ENCODE measurements at regions not wholly inside any gene's neighbourhood (a gene's known extent, or its start where the extent isn't known, plus 50 kb on each side); places are given as distances from the start of the nearest gene placed in this dataset.

- Histone ChIP-seq H3K27ac (ENCODE audit: low read length) (no peak overlapping the region), H3K36me3 (ENCODE audit: control insufficient read depth, low read depth, low read length) (no peaks in the 10 kb centered on the region), H3K9ac (ENCODE audit: low read length) (no peak overlapping the region), H3K4me1 (ENCODE audit: control insufficient read depth, low read depth, low read length) (peaks cover 4% of the 10 kb centered on the region), H3K27me3 (ENCODE audit: control insufficient read depth, insufficient read depth, low read length) (no peaks in the 10 kb centered on the region), H3K9me3 (ENCODE audit: control insufficient read depth, low read depth, low read length) (no peaks in the 10 kb centered on the region), H3K4me3 (ENCODE audit: low read length) (no peak overlapping the region)
These were observed 436.7 kb upstream of the ZNF507 start for GRCh38 chr19:31908496-31909225.

- Histone ChIP-seq H3K4me1 (ENCODE audit: control insufficient read depth, low read depth, low read length) (no peaks in the 10 kb centered on the region), H3K27me3 (ENCODE audit: control insufficient read depth, insufficient read depth, low read length) (no peaks in the 10 kb centered on the region), H3K4me3 (ENCODE audit: low read length) (no peak overlapping the region), H3K9ac (ENCODE audit: low read length) (no peak overlapping the region), H3K36me3 (ENCODE audit: control insufficient read depth, low read depth, low read length) (no peaks in the 10 kb centered on the region), H3K9me3 (ENCODE audit: control insufficient read depth, low read depth, low read length) (no peaks in the 10 kb centered on the region), H3K27ac (ENCODE audit: low read length) (no peak overlapping the region)
These were observed 435.2 kb upstream of the ZNF507 start for GRCh38 chr19:31910224-31910623.

- Histone ChIP-seq H3K36me3 (ENCODE audit: control insufficient read depth, low read depth, low read length) (no peaks in the 10 kb centered on the region), H3K4me3 (ENCODE audit: low read length) (no peak overlapping the region), H3K27ac (ENCODE audit: low read length) (no peak overlapping the region), H3K9me3 (ENCODE audit: control insufficient read depth, low read depth, low read length) (no peaks in the 10 kb centered on the region), H3K27me3 (ENCODE audit: control insufficient read depth, insufficient read depth, low read length) (no peaks in the 10 kb centered on the region), H3K4me1 (ENCODE audit: control insufficient read depth, low read depth, low read length) (no peaks in the 10 kb centered on the region), H3K9ac (ENCODE audit: low read length) (no peak overlapping the region)
These were observed 433.8 kb upstream of the ZNF507 start for GRCh38 chr19:31911577-31911976.

- H3K36me3 ChIP-seq (ENCODE audit: control insufficient read depth, low read depth, low read length) = no peaks in the 10 kb centered on the region
- no peak overlapping the region for H3K9ac ChIP-seq (ENCODE audit: low read length)
- no peaks in the 10 kb centered on the region for H3K27me3 ChIP-seq (ENCODE audit: control insufficient read depth, insufficient read depth, low read length)
- no peaks in the 10 kb centered on the region for H3K9me3 ChIP-seq (ENCODE audit: control insufficient read depth, low read depth, low read length)
- no peak overlapping the region for H3K27ac ChIP-seq (ENCODE audit: low read length)
- no peaks in the 10 kb centered on the region for H3K4me1 ChIP-seq (ENCODE audit: control insufficient read depth, low read depth, low read length)
- H3K4me3 ChIP-seq (ENCODE audit: low read length) = no peak overlapping the region
These were observed 432.2 kb upstream of the ZNF507 start for GRCh38 chr19:31913103-31913661.

- Histone ChIP-seq H3K9ac (ENCODE audit: low read length) (no peak overlapping the region), H3K27me3 (ENCODE audit: control insufficient read depth, insufficient read depth, low read length) (no peaks in the 10 kb centered on the region), H3K4me3 (ENCODE audit: low read length) (no peak overlapping the region), H3K9me3 (ENCODE audit: control insufficient read depth, low read depth, low read length) (peaks cover 7% of the 10 kb centered on the region), H3K36me3 (ENCODE audit: control insufficient read depth, low read depth, low read length) (no peaks in the 10 kb centered on the region), H3K4me1 (ENCODE audit: control insufficient read depth, low read depth, low read length) (no peaks in the 10 kb centered on the region), H3K27ac (ENCODE audit: low read length) (no peak overlapping the region)
These were observed 415.0 kb upstream of the ZNF507 start for GRCh38 chr19:31930401-31930800.

GRCh38 chr19:31937983-31938382 lies 407.4 kb upstream of the ZNF507 start:
- Histone ChIP-seq H3K9ac (ENCODE audit: low read length) (no peak overlapping the region), H3K4me3 (ENCODE audit: low read length) (no peak overlapping the region), H3K27me3 (ENCODE audit: control insufficient read depth, insufficient read depth, low read length) (no peaks in the 10 kb centered on the region), H3K27ac (ENCODE audit: low read length) (no peak overlapping the region), H3K9me3 (ENCODE audit: control insufficient read depth, low read depth, low read length) (no peaks in the 10 kb centered on the region), H3K36me3 (ENCODE audit: control insufficient read depth, low read depth, low read length) (no peaks in the 10 kb centered on the region), H3K4me1 (ENCODE audit: control insufficient read depth, low read depth, low read length) (no peaks in the 10 kb centered on the region)

GRCh38 chr19:31938675-31939074 lies 406.7 kb upstream of the ZNF507 start:
- H3K9me3 ChIP-seq (ENCODE audit: control insufficient read depth, low read depth, low read length) = no peaks in the 10 kb centered on the region
- H3K27me3 ChIP-seq (ENCODE audit: control insufficient read depth, insufficient read depth, low read length) = no peaks in the 10 kb centered on the region
- no peak overlapping the region for H3K9ac ChIP-seq (ENCODE audit: low read length)
- H3K4me3 ChIP-seq (ENCODE audit: low read length) = no peak overlapping the region
- no peaks in the 10 kb centered on the region for H3K4me1 ChIP-seq (ENCODE audit: control insufficient read depth, low read depth, low read length)
- no peaks in the 10 kb centered on the region for H3K36me3 ChIP-seq (ENCODE audit: control insufficient read depth, low read depth, low read length)
- H3K27ac ChIP-seq (ENCODE audit: low read length) = no peak overlapping the region

GRCh38 chr19:31940396-31940795 lies 405.0 kb upstream of the ZNF507 start:
- no peaks in the 10 kb centered on the region for H3K9me3 ChIP-seq (ENCODE audit: control insufficient read depth, low read depth, low read length)
- no peaks in the 10 kb centered on the region for H3K36me3 ChIP-seq (ENCODE audit: control insufficient read depth, low read depth, low read length)
- no peak overlapping the region for H3K9ac ChIP-seq (ENCODE audit: low read length)
- H3K4me3 ChIP-seq (ENCODE audit: low read length) = no peak overlapping the region
- no peak overlapping the region for H3K27ac ChIP-seq (ENCODE audit: low read length)
- no peaks in the 10 kb centered on the region for H3K4me1 ChIP-seq (ENCODE audit: control insufficient read depth, low read depth, low read length)
- H3K27me3 ChIP-seq (ENCODE audit: control insufficient read depth, insufficient read depth, low read length) = no peaks in the 10 kb centered on the region

- no peak overlapping the region for H3K27ac ChIP-seq (ENCODE audit: low read length)
- H3K4me3 ChIP-seq (ENCODE audit: low read length) = no peak overlapping the region
- H3K9me3 ChIP-seq (ENCODE audit: control insufficient read depth, low read depth, low read length) = no peaks in the 10 kb centered on the region
- no peak overlapping the region for H3K9ac ChIP-seq (ENCODE audit: low read length)
- no peaks in the 10 kb centered on the region for H3K4me1 ChIP-seq (ENCODE audit: control insufficient read depth, low read depth, low read length)
- no peaks in the 10 kb centered on the region for H3K27me3 ChIP-seq (ENCODE audit: control insufficient read depth, insufficient read depth, low read length)
- H3K36me3 ChIP-seq (ENCODE audit: control insufficient read depth, low read depth, low read length) = no peaks in the 10 kb centered on the region
These were observed 402.2 kb upstream of the ZNF507 start for GRCh38 chr19:31943191-31943661.

- no peak overlapping the region for H3K4me3 ChIP-seq (ENCODE audit: low read length)
- no peaks in the 10 kb centered on the region for H3K36me3 ChIP-seq (ENCODE audit: control insufficient read depth, low read depth, low read length)
- no peaks in the 10 kb centered on the region for H3K27me3 ChIP-seq (ENCODE audit: control insufficient read depth, insufficient read depth, low read length)
- no peak overlapping the region for H3K27ac ChIP-seq (ENCODE audit: low read length)
- no peak overlapping the region for H3K9ac ChIP-seq (ENCODE audit: low read length)
- no peaks in the 10 kb centered on the region for H3K9me3 ChIP-seq (ENCODE audit: control insufficient read depth, low read depth, low read length)
- H3K4me1 ChIP-seq (ENCODE audit: control insufficient read depth, low read depth, low read length) = no peaks in the 10 kb centered on the region
These were observed 401.6 kb upstream of the ZNF507 start for GRCh38 chr19:31943778-31944177.

GRCh38 chr19:31944326-31944725 lies 401.1 kb upstream of the ZNF507 start:
- no peaks in the 10 kb centered on the region for H3K9me3 ChIP-seq (ENCODE audit: control insufficient read depth, low read depth, low read length)
- H3K9ac ChIP-seq (ENCODE audit: low read length) = no peak overlapping the region
- H3K36me3 ChIP-seq (ENCODE audit: control insufficient read depth, low read depth, low read length) = no peaks in the 10 kb centered on the region
- H3K27me3 ChIP-seq (ENCODE audit: control insufficient read depth, insufficient read depth, low read length) = no peaks in the 10 kb centered on the region
- H3K4me3 ChIP-seq (ENCODE audit: low read length) = no peak overlapping the region
- H3K27ac ChIP-seq (ENCODE audit: low read length) = no peak overlapping the region
- H3K4me1 ChIP-seq (ENCODE audit: control insufficient read depth, low read depth, low read length) = no peaks in the 10 kb centered on the region

GRCh38 chr19:31946491-31946890 lies 398.9 kb upstream of the ZNF507 start:
- Histone ChIP-seq H3K27me3 (ENCODE audit: control insufficient read depth, insufficient read depth, low read length) (no peaks in the 10 kb centered on the region), H3K27ac (ENCODE audit: low read length) (no peak overlapping the region), H3K4me1 (ENCODE audit: control insufficient read depth, low read depth, low read length) (no peaks in the 10 kb centered on the region), H3K9ac (ENCODE audit: low read length) (no peak overlapping the region), H3K9me3 (ENCODE audit: control insufficient read depth, low read depth, low read length) (no peaks in the 10 kb centered on the region), H3K36me3 (ENCODE audit: control insufficient read depth, low read depth, low read length) (no peaks in the 10 kb centered on the region), H3K4me3 (ENCODE audit: low read length) (no peak overlapping the region)
